ENCODE measurements at regions not wholly inside any gene's neighbourhood (a gene's known extent, or its start where the extent isn't known, plus 50 kb on each side); places are given as distances from the start of the nearest gene placed in this dataset.

DNA sequence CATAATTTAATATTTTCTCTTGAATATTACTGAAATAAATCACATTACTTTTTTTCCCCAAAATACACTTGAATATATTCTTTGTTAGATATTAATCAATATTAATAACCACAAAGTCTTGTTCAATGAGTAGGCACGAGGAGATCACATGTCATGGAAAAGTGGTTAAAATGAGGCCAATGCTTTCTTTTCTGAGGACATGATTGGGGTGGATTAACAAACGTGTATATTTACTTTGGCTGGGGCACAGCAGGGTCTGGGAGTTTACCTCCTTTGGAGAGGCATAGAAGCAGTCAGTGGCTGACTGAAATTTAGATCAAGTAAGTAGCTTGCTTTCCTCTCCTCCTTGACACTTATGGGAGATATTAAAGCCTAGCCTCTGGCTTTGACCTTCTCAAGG, 664.3 kb upstream of the B3GALT2 start:
- FAIRE-seq (no peak), DNase-seq (ENCODE audit: insufficient read length, low spot score) (no peak)
- TF ChIP-seq PAX5 (IDR thresholded peaks at IDR 0.05; ENCODE audit: insufficient read depth, low read length, severe bottlenecking) (no peak), SPI1 (IDR thresholded peaks at IDR 0.05; ENCODE audit: low read depth, low read length) (no peak), POLR2AphosphoS5 (IDR thresholded peaks at IDR 0.05; ENCODE audit: low read depth, low read length) (no peak), TAF1 (IDR thresholded peaks at IDR 0.05; ENCODE audit: low read depth, low read length) (no peak), POLR2A (IDR thresholded peaks at IDR 0.05; ENCODE audit: low read depth, low read length) (no peak), POU2F2 (IDR thresholded peaks at IDR 0.05; ENCODE audit: low read depth, low read length) (no peak)

DNA sequence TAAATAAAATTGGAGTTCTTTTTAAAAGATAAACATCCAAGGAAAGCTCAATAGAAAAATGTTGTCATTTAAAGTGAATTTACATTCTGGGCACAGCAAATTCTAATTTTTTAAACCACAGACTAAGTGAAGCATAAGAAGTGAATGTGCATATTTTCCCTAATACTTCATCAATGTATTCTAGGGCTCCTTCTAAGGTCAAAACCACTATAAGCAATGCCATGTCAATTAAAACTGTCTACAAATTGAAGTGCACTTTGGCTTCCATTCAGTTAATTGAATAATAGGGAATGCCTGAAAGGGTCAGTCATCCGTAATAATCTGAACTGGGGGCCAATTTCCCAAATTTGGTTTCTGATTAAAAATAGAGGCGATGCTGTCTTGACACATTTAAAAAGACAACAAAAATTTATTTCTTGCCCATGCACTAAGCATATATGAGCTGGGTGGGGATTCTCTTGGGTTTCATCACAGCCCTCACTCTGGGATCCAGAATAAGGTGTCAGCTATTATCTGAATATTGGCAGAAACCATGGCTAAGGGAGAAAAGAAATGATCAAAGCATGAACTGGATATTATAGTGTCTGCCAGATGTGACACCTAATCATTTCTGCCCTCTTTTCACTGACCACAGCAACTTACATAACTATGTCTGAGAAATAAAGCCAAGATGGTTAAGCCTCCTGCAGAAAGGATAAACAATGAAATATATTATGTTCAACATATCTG, 660.6 kb upstream of the B3GALT2 start:
- DNase-seq (ENCODE audit: insufficient read length, low spot score) = no peak
- no peak for FAIRE-seq
- TF ChIP-seq POLR2A (IDR thresholded peaks at IDR 0.05; ENCODE audit: low read depth, low read length) (no peak), POLR2AphosphoS5 (IDR thresholded peaks at IDR 0.05; ENCODE audit: low read depth, low read length) (no peak)

DNA sequence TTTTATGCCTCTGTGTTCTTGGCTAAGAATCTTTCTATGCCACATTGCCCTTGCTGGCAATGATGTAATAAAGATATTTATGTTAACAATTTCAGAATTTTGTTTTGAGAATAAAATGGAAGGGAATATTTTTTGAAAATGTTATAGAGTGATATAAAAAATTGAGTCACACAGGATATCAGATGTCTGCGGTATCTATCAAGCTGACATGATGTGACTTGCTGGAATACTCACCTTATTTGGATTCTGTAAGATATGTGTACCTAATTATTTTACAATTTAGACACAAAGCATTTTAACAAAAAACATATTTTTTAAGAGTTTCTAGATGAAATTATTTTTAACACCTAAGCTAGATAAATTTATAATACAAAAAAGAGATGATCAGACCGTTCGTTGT, 660.0 kb upstream of the B3GALT2 start:
- TF ChIP-seq PAX5 (IDR thresholded peaks at IDR 0.05; ENCODE audit: insufficient read depth, low read length, severe bottlenecking) (no peak), POLR2AphosphoS5 (IDR thresholded peaks at IDR 0.05; ENCODE audit: low read depth, low read length) (no peak), POU2F2 (IDR thresholded peaks at IDR 0.05; ENCODE audit: low read depth, low read length) (no peak), SPI1 (IDR thresholded peaks at IDR 0.05; ENCODE audit: low read depth, low read length) (no peak), POLR2A (IDR thresholded peaks at IDR 0.05; ENCODE audit: low read depth, low read length) (no peak), TAF1 (IDR thresholded peaks at IDR 0.05; ENCODE audit: low read depth, low read length) (no peak)
- DNase-seq (ENCODE audit: insufficient read length, low spot score) = no peak
- FAIRE-seq = no peak

DNA sequence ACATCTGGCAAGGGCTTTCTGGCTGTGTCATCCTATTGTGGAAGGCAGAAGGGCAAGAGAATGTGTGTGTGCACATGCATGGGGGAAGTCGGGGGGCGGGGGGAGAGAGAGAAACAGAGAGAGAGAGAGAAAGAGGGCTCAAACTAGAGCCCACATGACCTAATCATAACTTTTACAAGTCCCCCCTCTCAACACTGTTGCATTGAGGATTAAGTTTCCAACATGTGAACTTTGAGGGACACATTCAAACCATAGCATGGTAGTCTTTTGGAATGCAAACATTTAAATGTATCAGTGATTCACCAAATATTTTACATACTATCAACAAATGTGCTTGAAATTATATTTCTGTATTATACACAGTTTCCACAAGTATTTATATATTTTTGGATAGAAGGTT, 655.4 kb upstream of the B3GALT2 start:
- DNase-seq (ENCODE audit: insufficient read length, low spot score) = no peak
- no peak for FAIRE-seq
- no peak for TF ChIP-seq POU2F2 (IDR thresholded peaks at IDR 0.05; ENCODE audit: low read depth, low read length)

DNA sequence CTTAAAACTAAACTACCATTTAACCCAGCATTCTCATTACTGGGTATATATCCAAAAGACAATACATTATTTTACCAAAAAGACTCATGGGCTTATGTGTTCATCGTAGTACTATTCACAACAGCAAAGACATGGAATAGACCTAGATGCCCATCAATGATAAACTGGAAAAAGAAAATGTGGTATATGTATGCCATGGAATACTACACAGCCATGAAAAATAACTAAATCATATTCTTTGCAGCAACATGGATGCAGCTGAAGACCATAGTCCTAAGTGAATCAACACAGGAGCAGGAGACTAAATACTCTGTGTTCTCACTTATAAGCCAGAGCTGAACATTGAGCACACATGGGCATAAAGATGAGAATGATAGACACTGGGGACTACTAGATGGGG, 645.1 kb upstream of the B3GALT2 start:
- TF ChIP-seq TAF1 (IDR thresholded peaks at IDR 0.05; ENCODE audit: low read depth, low read length) (no peak), POU2F2 (IDR thresholded peaks at IDR 0.05; ENCODE audit: low read depth, low read length) (no peak), POLR2AphosphoS5 (IDR thresholded peaks at IDR 0.05; ENCODE audit: low read depth, low read length) (no peak), PAX5 (IDR thresholded peaks at IDR 0.05; ENCODE audit: insufficient read depth, low read length, severe bottlenecking) (no peak), POLR2A (IDR thresholded peaks at IDR 0.05; ENCODE audit: low read depth, low read length) (no peak), SPI1 (IDR thresholded peaks at IDR 0.05; ENCODE audit: low read depth, low read length) (no peak)
- FAIRE-seq (no peak), DNase-seq (ENCODE audit: insufficient read length, low spot score) (no peak)

DNA sequence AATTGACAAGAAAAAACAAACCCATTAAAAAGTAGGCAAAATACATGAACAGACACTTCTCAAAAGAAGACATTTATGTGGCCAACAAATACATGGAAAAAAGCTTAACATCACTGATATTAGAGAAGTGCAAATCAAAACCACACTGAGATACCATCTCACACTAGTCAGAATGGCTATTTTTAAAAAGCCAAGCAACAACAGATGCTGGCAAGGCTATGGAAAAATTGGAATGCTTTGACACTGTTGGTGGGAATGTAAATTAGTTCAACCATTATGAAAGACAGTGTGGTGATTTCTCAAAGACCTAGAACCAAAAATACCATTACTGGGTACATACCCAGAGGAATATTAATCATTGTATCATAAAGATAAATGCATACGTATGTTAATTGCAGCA, 641.1 kb upstream of the B3GALT2 start:
- FAIRE-seq = no peak
- no peak for DNase-seq (ENCODE audit: insufficient read length, low spot score)
- TF ChIP-seq POU2F2 (IDR thresholded peaks at IDR 0.05; ENCODE audit: low read depth, low read length) (no peak), TAF1 (IDR thresholded peaks at IDR 0.05; ENCODE audit: low read depth, low read length) (no peak), SPI1 (IDR thresholded peaks at IDR 0.05; ENCODE audit: low read depth, low read length) (no peak), POLR2A (IDR thresholded peaks at IDR 0.05; ENCODE audit: low read depth, low read length) (no peak), POLR2AphosphoS5 (IDR thresholded peaks at IDR 0.05; ENCODE audit: low read depth, low read length) (no peak), PAX5 (IDR thresholded peaks at IDR 0.05; ENCODE audit: insufficient read depth, low read length, severe bottlenecking) (no peak)

DNA sequence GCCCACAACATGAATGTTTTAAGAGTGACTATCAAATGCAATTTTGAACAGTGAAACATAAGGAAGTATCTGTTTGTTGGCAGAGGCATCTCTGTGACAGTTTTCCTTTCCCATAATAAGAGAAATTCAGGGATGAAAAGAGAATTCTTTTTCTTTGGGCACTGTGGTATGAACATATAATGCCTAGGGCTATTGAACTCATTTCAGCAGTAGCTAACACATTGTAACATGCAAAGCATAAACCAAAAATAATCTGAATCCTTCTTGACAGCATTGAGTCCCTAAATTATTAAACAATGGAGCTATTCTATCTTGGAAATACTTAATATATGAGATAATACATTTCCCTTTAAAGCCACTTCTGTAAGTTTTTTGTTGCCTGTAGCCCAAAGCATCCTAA, 633.0 kb upstream of the B3GALT2 start:
- TF ChIP-seq POLR2AphosphoS5 (IDR thresholded peaks at IDR 0.05; ENCODE audit: low read depth, low read length) (no peak), PAX5 (IDR thresholded peaks at IDR 0.05; ENCODE audit: insufficient read depth, low read length, severe bottlenecking) (no peak), SPI1 (IDR thresholded peaks at IDR 0.05; ENCODE audit: low read depth, low read length) (no peak), POU2F2 (IDR thresholded peaks at IDR 0.05; ENCODE audit: low read depth, low read length) (no peak), POLR2A (IDR thresholded peaks at IDR 0.05; ENCODE audit: low read depth, low read length) (no peak), TAF1 (IDR thresholded peaks at IDR 0.05; ENCODE audit: low read depth, low read length) (no peak)
- DNase-seq (ENCODE audit: insufficient read length, low spot score) (no peak), FAIRE-seq (no peak)

DNA sequence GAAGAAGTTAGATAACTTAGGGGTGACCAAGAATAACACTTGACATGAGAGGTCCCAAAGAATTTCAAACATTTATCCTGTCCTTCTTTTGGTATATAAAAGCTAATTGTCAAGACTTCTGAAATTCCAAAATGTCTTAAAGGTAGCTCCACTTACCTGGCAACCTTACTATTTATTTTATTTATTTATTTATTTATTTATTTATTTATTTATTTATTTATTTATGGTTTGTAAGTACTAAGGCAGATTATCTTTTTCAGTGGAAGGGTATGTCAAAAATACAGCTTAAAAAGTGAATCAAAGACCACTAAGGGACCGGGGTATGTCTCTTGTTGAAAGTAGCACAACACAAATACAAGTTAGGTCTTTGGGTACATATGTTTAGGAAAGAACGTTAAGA, 620.8 kb upstream of the B3GALT2 start:
- no peak for DNase-seq (ENCODE audit: insufficient read length, low spot score)
- no peak for TF ChIP-seq SPI1 (IDR thresholded peaks at IDR 0.05; ENCODE audit: low read depth, low read length)
- TF ChIP-seq PAX5 (IDR thresholded peaks at IDR 0.05; ENCODE audit: insufficient read depth, low read length, severe bottlenecking) = no peak
- FAIRE-seq = no peak

DNA sequence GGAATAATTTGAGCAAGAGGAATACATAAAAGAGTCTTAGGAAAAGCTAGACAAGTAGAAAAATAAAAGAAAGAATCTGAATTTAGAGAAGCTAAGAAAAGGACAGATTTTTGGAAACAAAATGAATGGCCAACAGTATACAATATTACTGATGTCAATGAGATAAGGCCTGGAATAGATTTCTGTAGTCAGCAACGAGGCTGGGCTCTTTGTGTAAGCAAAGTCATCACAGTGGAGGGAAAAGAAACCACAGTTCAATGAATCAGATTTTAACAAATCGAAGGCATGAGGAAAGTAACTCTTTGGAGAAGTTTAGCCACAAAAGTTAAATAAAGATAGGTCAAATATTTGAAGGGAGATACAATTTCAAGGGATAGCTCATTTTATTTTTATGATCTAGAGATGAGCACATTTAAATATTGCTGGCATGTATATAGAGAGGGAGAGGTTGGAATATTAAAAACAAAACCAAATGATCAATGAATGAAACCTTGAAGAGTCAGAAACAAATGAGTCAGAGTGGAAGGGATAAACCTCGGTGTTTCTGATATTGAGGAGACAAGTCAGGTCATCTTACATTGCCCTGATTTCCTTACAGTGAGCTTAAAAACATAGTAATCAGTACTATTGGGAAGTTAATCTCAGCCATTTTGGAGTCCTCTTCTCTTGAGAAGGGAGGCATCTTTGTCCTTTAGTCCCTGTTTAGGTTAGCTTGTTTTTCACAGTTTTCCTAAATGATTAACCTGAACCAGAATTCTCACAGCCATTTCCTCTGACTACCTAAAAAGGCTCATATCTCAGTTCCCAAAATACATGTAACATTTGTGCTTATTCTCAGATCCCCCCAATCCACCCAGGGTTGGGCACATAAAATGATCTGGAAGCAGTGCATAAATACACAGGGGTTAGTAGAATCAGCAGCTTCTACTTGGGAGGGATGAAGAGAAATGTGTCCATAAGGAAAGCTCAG, 620.0 kb upstream of the B3GALT2 start:
- no peak for DNase-seq (ENCODE audit: insufficient read length, low spot score)
- TF ChIP-seq POLR2A (IDR thresholded peaks at IDR 0.05; ENCODE audit: low read depth, low read length) (no peak), POU2F2 (IDR thresholded peaks at IDR 0.05; ENCODE audit: low read depth, low read length) (no peak), PAX5 (IDR thresholded peaks at IDR 0.05; ENCODE audit: insufficient read depth, low read length, severe bottlenecking) (no peak), TAF1 (IDR thresholded peaks at IDR 0.05; ENCODE audit: low read depth, low read length) (no peak), SPI1 (IDR thresholded peaks at IDR 0.05; ENCODE audit: low read depth, low read length) (no peak), POLR2AphosphoS5 (IDR thresholded peaks at IDR 0.05; ENCODE audit: low read depth, low read length) (no peak)
- no peak for FAIRE-seq
